ENCODE measurements at regions not wholly inside any gene's neighbourhood (a gene's known extent, or its start where the extent isn't known, plus 50 kb on each side); places are given as distances from the start of the nearest gene placed in this dataset.
"Not testable (repeated sequence)": the region's sequence is repeated elsewhere in the genome, so short reads cannot be mapped to it uniquely, and the experiment has no call there.

GRCh38 chr1:30547326-30547725, 176.1 kb downstream of the MATN1 start:
- not testable (repeated sequence) for TF ChIP-seq CTCF (optimal IDR thresholded peaks at IDR 0.05 in 1 of 3, IDR thresholded peaks at IDR 0.05 in 1 of 3, conservative IDR thresholded peaks at IDR 0.05 in 1 of 3; ENCODE audit: extremely low read depth in 1 of 3, insufficient read depth in 2 of 3, low read length in 3 of 3); EZH2 (IDR thresholded peaks at IDR 0.05; ENCODE audit: low read length)

Data from keratinocyte (primary cell).